MCF 10A (cell line): ENCODE measurements at regions not wholly inside any gene's neighbourhood (a gene's known extent, or its start where the extent isn't known, plus 50 kb on each side); places are given as distances from the start of the nearest gene placed in this dataset.
A peak's percentile ranks its signal among the peaks of the same experiment; 100 is the strongest.

Experiments
- BruUV-seq: library from RNA; stranded (reverse); fragments of 400-500 nt; replicated peaks from 2 replicates; lab custom pipeline; 2021; lab: Mats Ljungman, UMichigan
- CTCF ChIA-PET: fragments of 300-600 bp; sonication (Branson Sonifier 250); formaldehyde crosslinking; extraction: SDS; loops from one replicate; lab custom pipeline; 2021; ENCODE audit warnings: antibody characterized with exemption, inconsistent platforms; lab: Yijun Ruan, JAX
- POLR2A ChIA-PET: fragments of 300-600, 350-650 bp; sonication (Branson Sonifier 250); formaldehyde crosslinking; extraction: SDS; loops from one replicate; lab custom pipeline; 2020; ENCODE audit warnings: antibody characterized with exemption, inconsistent platforms; lab: Yijun Ruan, JAX
- DNase-seq: peaks from one replicate; pipeline ENCODE4 v3.0.0-alpha.2; 2018; ENCODE audit not compliant: unreplicated experiment
- H3K27ac Mint-ChIP-seq: one replicate; pipeline ENCODE4 v1.8.0; 2022; ENCODE audit warnings: mild to moderate bottlenecking, low read depth, mixed read lengths; ENCODE audit not compliant: unreplicated experiment
- H3K27me3 Mint-ChIP-seq: one replicate; pipeline ENCODE4 v1.8.0; 2022; ENCODE audit warnings: mixed read lengths; ENCODE audit not compliant: insufficient read depth, unreplicated experiment
- H3K36me3 Mint-ChIP-seq: one replicate; pipeline ENCODE4 v1.8.0; 2022; ENCODE audit warnings: mild to moderate bottlenecking, moderate library complexity, mixed read lengths; ENCODE audit not compliant: insufficient read depth, unreplicated experiment
- H3K4me1 Mint-ChIP-seq: one replicate; pipeline ENCODE4 v1.8.0; 2022; ENCODE audit warnings: mixed read lengths; ENCODE audit not compliant: insufficient read depth, unreplicated experiment
- H3K4me3 Mint-ChIP-seq: one replicate; pipeline ENCODE4 v1.8.0; 2022; ENCODE audit warnings: mild to moderate bottlenecking, moderate library complexity, mixed read lengths; ENCODE audit not compliant: unreplicated experiment
- H3K9me3 Mint-ChIP-seq: one replicate; pipeline ENCODE4 v1.8.0; 2022; ENCODE audit warnings: mixed read lengths; ENCODE audit not compliant: unreplicated experiment
- CTCF ChIP-seq: fragments of 200-600 bp; IDR thresholded peaks from one replicate; pipeline ENCODE4 v1.8.0; 2022; ENCODE audit warnings: antibody characterized with exemption, mild to moderate bottlenecking; ENCODE audit not compliant: unreplicated experiment
- intact Hi-C: fragments of 100-400 bp; cut with micrococcal nuclease; formaldehyde crosslinking; loops from 2 replicates; pipeline ENCODE4 v1.14.1; 2022

- ChIA-PET CTCF (no interaction called here), POLR2A (no interaction called here)
- Mint-ChIP-seq H3K4me1 (no peaks in the 10 kb centered on the region), H3K27ac (no peak overlapping the region), H3K4me3 (no peak overlapping the region), H3K36me3 (no peaks in the 10 kb centered on the region), H3K27me3 (no peaks in the 10 kb centered on the region), H3K9me3 (peaks cover 55% of the 10 kb centered on the region)
- DNase-seq, result no peak
- TF ChIP-seq CTCF, result no peak
- no TSS peak for BruUV-seq
- intact Hi-C loops, result no loop called here
These were observed 54.5 kb upstream of the HS3ST4 start for GRCh38 chr16:25637236-25637635.

GRCh38 chr16:25636662-25637061 lies 55.1 kb upstream of the HS3ST4 start:
- BruUV-seq, result no TSS peak
- TF ChIP-seq CTCF, result no peak
- H3K27me3 Mint-ChIP-seq, result no peaks in the 10 kb centered on the region
- intact Hi-C loops, result no loop called here
- no peak overlapping the region for H3K27ac Mint-ChIP-seq
- H3K4me1 Mint-ChIP-seq, result no peaks in the 10 kb centered on the region
- DNase-seq, result no peak
- no peak overlapping the region for H3K4me3 Mint-ChIP-seq
- POLR2A ChIA-PET, result no interaction called here
- peaks cover 55% of the 10 kb centered on the region for H3K9me3 Mint-ChIP-seq
- H3K36me3 Mint-ChIP-seq, result no peaks in the 10 kb centered on the region
- CTCF ChIA-PET, result no interaction called here

- DNase-seq, result no peak
- BruUV-seq, result no TSS peak
- H3K9me3 Mint-ChIP-seq, result peaks cover 54% of the 10 kb centered on the region
- H3K4me3 Mint-ChIP-seq, result no peak overlapping the region
- intact Hi-C loops, result no loop called here
- no peaks in the 10 kb centered on the region for H3K27me3 Mint-ChIP-seq
- TF ChIP-seq CTCF, result no peak
- H3K27ac Mint-ChIP-seq, result no peak overlapping the region
- no peaks in the 10 kb centered on the region for H3K4me1 Mint-ChIP-seq
- ChIA-PET CTCF (no interaction called here), POLR2A (no interaction called here)
- no peaks in the 10 kb centered on the region for H3K36me3 Mint-ChIP-seq
These were observed 56.3 kb upstream of the HS3ST4 start for GRCh38 chr16:25635454-25635853.

- Mint-ChIP-seq H3K27ac (no peak overlapping the region), H3K9me3 (peaks cover 35% of the 10 kb centered on the region), H3K4me1 (no peaks in the 10 kb centered on the region), H3K4me3 (no peak overlapping the region), H3K36me3 (no peaks in the 10 kb centered on the region), H3K27me3 (no peaks in the 10 kb centered on the region)
- peak; percentile 27 for DNase-seq
- no peak for TF ChIP-seq CTCF
- POLR2A ChIA-PET, result no interaction called here
- CTCF ChIA-PET, result no interaction called here
- no TSS peak for BruUV-seq
- intact Hi-C loops, result no loop called here
These were observed 58.2 kb upstream of the HS3ST4 start for GRCh38 chr16:25633549-25633948.
